ENCODE measurements at regions not wholly inside any gene's neighbourhood (a gene's known extent, or its start where the extent isn't known, plus 50 kb on each side); places are given as distances from the start of the nearest gene placed in this dataset.

GRCh38 chrX:99750721-99751120 lies 659.4 kb downstream of the PCDH19 start:
- no peak overlapping the region for H3K4me3 ChIP-seq (ENCODE audit: insufficient read depth, low read length)
- H3K4me2 ChIP-seq (ENCODE audit: insufficient read depth, low read length) = no peak overlapping the region
- no peaks in the 10 kb centered on the region for H3K9me3 ChIP-seq (ENCODE audit: low read depth, low read length)
- H3K79me2 ChIP-seq (ENCODE audit: insufficient read depth, low read length) = no peaks in the 10 kb centered on the region
- H2AFZ ChIP-seq (ENCODE audit: low read length) = no peak overlapping the region
- DNase-seq (ENCODE audit: insufficient read length, low spot score, missing footprints) = no peak
- no peak overlapping the region for H3K27ac ChIP-seq (ENCODE audit: low read depth, low read length)
- H3K36me3 ChIP-seq (ENCODE audit: insufficient read depth, low read length) = no peaks in the 10 kb centered on the region
- TF ChIP-seq, protein P1, sequence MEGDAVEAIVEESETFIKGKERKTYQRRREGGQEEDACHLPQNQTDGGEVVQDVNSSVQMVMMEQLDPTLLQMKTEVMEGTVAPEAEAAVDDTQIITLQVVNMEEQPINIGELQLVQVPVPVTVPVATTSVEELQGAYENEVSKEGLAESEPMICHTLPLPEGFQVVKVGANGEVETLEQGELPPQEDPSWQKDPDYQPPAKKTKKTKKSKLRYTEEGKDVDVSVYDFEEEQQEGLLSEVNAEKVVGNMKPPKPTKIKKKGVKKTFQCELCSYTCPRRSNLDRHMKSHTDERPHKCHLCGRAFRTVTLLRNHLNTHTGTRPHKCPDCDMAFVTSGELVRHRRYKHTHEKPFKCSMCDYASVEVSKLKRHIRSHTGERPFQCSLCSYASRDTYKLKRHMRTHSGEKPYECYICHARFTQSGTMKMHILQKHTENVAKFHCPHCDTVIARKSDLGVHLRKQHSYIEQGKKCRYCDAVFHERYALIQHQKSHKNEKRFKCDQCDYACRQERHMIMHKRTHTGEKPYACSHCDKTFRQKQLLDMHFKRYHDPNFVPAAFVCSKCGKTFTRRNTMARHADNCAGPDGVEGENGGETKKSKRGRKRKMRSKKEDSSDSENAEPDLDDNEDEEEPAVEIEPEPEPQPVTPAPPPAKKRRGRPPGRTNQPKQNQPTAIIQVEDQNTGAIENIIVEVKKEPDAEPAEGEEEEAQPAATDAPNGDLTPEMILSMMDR (IDR thresholded peaks at IDR 0.05; ENCODE audit: extremely low read depth, low read depth, low read length) = no peak
- no peaks in the 10 kb centered on the region for H3K27me3 ChIP-seq (ENCODE audit: insufficient read depth, low read length)
- no peaks in the 10 kb centered on the region for H3K4me1 ChIP-seq (ENCODE audit: insufficient read depth, low read length)
- no peaks in the 10 kb centered on the region for H4K20me1 ChIP-seq (ENCODE audit: insufficient read depth, low read length)

DNA sequence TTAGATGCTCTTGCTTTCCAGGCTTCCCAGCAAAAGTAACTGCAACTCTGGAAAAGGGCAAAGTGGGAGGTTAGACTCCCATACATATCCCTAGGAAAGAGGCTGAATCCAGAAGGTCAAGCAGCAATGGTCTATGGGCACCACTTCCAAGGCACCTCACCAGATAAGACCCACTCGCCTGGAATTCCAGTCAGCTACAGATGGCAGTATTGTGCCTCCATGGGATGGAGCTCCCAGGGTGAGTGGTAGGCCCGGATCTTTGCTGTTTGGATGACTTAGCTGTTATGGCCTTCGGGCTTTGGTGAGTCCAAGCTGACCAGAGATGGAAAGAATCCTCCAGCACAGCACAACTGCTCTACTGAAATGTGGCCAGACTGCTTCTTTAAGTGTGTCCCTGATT lies 688.0 kb downstream of the PCDH19 start:
- no peak overlapping the region for H3K4me2 ChIP-seq (ENCODE audit: insufficient read depth, low read length)
- no peaks in the 10 kb centered on the region for H3K9me3 ChIP-seq (ENCODE audit: low read depth, low read length)
- DNase-seq (ENCODE audit: insufficient read length, low spot score, missing footprints) = no peak
- H4K20me1 ChIP-seq (ENCODE audit: insufficient read depth, low read length) = no peaks in the 10 kb centered on the region
- H3K79me2 ChIP-seq (ENCODE audit: insufficient read depth, low read length) = no peaks in the 10 kb centered on the region
- H2AFZ ChIP-seq (ENCODE audit: low read length) = no peak overlapping the region
- no peaks in the 10 kb centered on the region for H3K27me3 ChIP-seq (ENCODE audit: insufficient read depth, low read length)
- TF ChIP-seq, protein P1 (IDR thresholded peaks at IDR 0.05; ENCODE audit: extremely low read depth, low read depth, low read length) = no peak
- H3K36me3 ChIP-seq (ENCODE audit: insufficient read depth, low read length) = no peaks in the 10 kb centered on the region
- H3K4me1 ChIP-seq (ENCODE audit: insufficient read depth, low read length) = no peaks in the 10 kb centered on the region
- H3K4me3 ChIP-seq (ENCODE audit: insufficient read depth, low read length) = no peak overlapping the region
- no peak overlapping the region for H3K27ac ChIP-seq (ENCODE audit: low read depth, low read length)

DNA sequence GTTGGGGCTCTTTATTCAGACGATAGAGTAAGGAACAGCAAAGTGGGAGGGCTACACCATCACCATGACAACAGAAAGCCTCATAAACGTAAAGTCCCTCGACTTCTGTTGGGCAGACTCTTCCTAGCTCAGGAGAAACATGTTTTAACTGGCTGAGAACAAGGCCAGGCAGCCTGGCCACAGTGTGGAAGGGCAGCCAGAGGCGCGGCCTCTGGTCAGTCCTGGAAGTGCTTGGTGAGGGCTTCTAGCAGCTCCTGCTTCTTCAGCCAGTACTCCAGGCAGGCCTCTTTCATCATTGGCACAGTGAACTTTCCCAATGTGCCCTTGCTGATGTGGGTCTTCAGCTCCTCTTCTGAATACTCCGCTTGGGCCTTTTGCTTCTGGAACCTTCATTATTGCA lies 690.9 kb downstream of the PCDH19 start:
- H3K9me3 ChIP-seq (ENCODE audit: low read depth, low read length) = no peaks in the 10 kb centered on the region

DNA sequence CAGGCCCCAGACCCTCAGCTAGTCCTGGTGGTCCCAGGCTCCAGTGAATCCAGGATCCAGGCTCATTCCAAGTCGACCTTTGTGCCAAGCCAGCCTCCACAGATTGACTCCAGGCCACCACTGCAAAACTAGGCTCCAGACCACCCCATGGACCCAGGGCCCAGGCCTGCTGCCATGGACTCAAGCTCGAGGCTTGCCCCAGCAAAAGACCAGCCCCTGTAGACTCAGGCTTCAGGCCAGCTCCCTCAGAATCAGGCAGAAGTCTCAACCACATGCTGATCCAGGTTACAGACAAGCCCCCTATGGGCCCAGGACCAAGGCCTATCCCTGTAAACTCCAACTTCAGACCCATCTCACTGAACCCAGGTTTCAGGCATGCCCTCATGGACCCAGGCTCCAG lies 692.4 kb downstream of the PCDH19 start:
- H3K4me2 ChIP-seq (ENCODE audit: insufficient read depth, low read length) = no peak overlapping the region
- H3K4me3 ChIP-seq (ENCODE audit: insufficient read depth, low read length) = no peak overlapping the region
- H3K27ac ChIP-seq (ENCODE audit: low read depth, low read length) = no peak overlapping the region
- DNase-seq (ENCODE audit: insufficient read length, low spot score, missing footprints) = peak; percentile 15
- H3K36me3 ChIP-seq (ENCODE audit: insufficient read depth, low read length) = no peaks in the 10 kb centered on the region
- H3K9me3 ChIP-seq (ENCODE audit: low read depth, low read length) = no peaks in the 10 kb centered on the region
- H3K79me2 ChIP-seq (ENCODE audit: insufficient read depth, low read length) = no peaks in the 10 kb centered on the region
- no peaks in the 10 kb centered on the region for H3K4me1 ChIP-seq (ENCODE audit: insufficient read depth, low read length)
- no peak overlapping the region for H2AFZ ChIP-seq (ENCODE audit: low read length)
- peaks cover 3% of the 10 kb centered on the region for H3K27me3 ChIP-seq (ENCODE audit: insufficient read depth, low read length)
- H4K20me1 ChIP-seq (ENCODE audit: insufficient read depth, low read length) = no peaks in the 10 kb centered on the region
- TF ChIP-seq, protein P1 (IDR thresholded peaks at IDR 0.05; ENCODE audit: extremely low read depth, low read depth, low read length) = no peak

More for the DNA sequence above, 690.9 kb downstream of the PCDH19 start:
- no peaks in the 10 kb centered on the region for H3K4me1 ChIP-seq (ENCODE audit: insufficient read depth, low read length)
- H4K20me1 ChIP-seq (ENCODE audit: insufficient read depth, low read length) = no peaks in the 10 kb centered on the region
- no peaks in the 10 kb centered on the region for H3K79me2 ChIP-seq (ENCODE audit: insufficient read depth, low read length)
- H3K36me3 ChIP-seq (ENCODE audit: insufficient read depth, low read length) = no peaks in the 10 kb centered on the region
- no peaks in the 10 kb centered on the region for H3K27me3 ChIP-seq (ENCODE audit: insufficient read depth, low read length)
- no peak for DNase-seq (ENCODE audit: insufficient read length, low spot score, missing footprints)
- TF ChIP-seq, protein P1 (IDR thresholded peaks at IDR 0.05; ENCODE audit: extremely low read depth, low read depth, low read length) = no peak
- H3K4me2 ChIP-seq (ENCODE audit: insufficient read depth, low read length) = no peak overlapping the region
- no peak overlapping the region for H3K4me3 ChIP-seq (ENCODE audit: insufficient read depth, low read length)
- no peak overlapping the region for H3K27ac ChIP-seq (ENCODE audit: low read depth, low read length)
- no peak overlapping the region for H2AFZ ChIP-seq (ENCODE audit: low read length)

All from osteoblast (primary cell).